ENCODE measurements at regions not wholly inside any gene's neighbourhood (a gene's known extent, or its start where the extent isn't known, plus 50 kb on each side); places are given as distances from the start of the nearest gene placed in this dataset.

GRCh38 chr15:36481156-36481555 lies 98.3 kb upstream of the CDIN1 start:
- H3K18ac ChIP-seq (ENCODE audit: insufficient read length, low read depth, low read length), result no peak overlapping the region
- H3K27ac Mint-ChIP-seq, result no peak overlapping the region; a peak in 1 of 7 replicates
- no peaks in the 10 kb centered on the region for H3K79me1 ChIP-seq (ENCODE audit: insufficient read depth, low read depth, low read length, poor library complexity, severe bottlenecking)
- no peak overlapping the region for H2BK15ac ChIP-seq (ENCODE audit: low read depth, low read length)
- no peak overlapping the region for H3T11ph ChIP-seq (ENCODE audit: low read length)
- DNase-seq, result no peak
- no peak overlapping the region for H3K4me3 Mint-ChIP-seq
- no peak overlapping the region for H2BK5ac ChIP-seq (ENCODE audit: insufficient read length, low read length)
- no peak overlapping the region for H3K9ac ChIP-seq (ENCODE audit: extremely low read depth, insufficient read length, low read length)
- no peak for TF ChIP-seq CTCF (conservative IDR thresholded peaks at IDR 0.05)
- H4K5ac ChIP-seq (ENCODE audit: insufficient read length, low read depth, low read length), result no peak overlapping the region
- H2AK5ac ChIP-seq (ENCODE audit: insufficient read length, low read length), result no peak overlapping the region
- no peaks in the 10 kb centered on the region for H3K23me2 ChIP-seq (ENCODE audit: insufficient read length, low read depth, low read length, poor library complexity, severe bottlenecking)
- H2BK120ac ChIP-seq (ENCODE audit: low read depth, low read length, poor library complexity, severe bottlenecking), result no peak overlapping the region
- no peaks in the 10 kb centered on the region for H3K79me2 ChIP-seq (ENCODE audit: insufficient read depth, low read length)
- no peak overlapping the region for H2BK12ac ChIP-seq (ENCODE audit: insufficient read length, low read depth, low read length)
- no peaks in the 10 kb centered on the region for H3K27me3 ChIP-seq (ENCODE audit: insufficient read depth, low read length)
- H3K23ac ChIP-seq (ENCODE audit: insufficient read length, low read depth, low read length), result no peak overlapping the region
- H4K8ac ChIP-seq (replicated peaks; ENCODE audit: insufficient read length, low read depth, low read length), result no peak overlapping the region
- H2BK20ac ChIP-seq (ENCODE audit: low read depth, low read length, poor library complexity, severe bottlenecking), result no peak overlapping the region
- no peaks in the 10 kb centered on the region; a peak in 1 of 5 replicates for H3K9me3 Mint-ChIP-seq
- no peaks in the 10 kb centered on the region for H3K27me3 Mint-ChIP-seq (ENCODE audit: low read depth)
- no CpG with 5 or more reads among the region's 1 CpG for WGBS (ENCODE audit: extremely low coverage, insufficient read length, low lambda C conversion rate)
- H4K20me1 ChIP-seq (ENCODE audit: control insufficient read depth, insufficient read depth, insufficient read length), result no peaks in the 10 kb centered on the region
- H3K36me3 Mint-ChIP-seq (ENCODE audit: insufficient read depth in 1 of 3, low read depth in 3 of 3), result no peaks in the 10 kb centered on the region; a peak in 1 of 7 replicates
- no peak overlapping the region for H3K4ac ChIP-seq (ENCODE audit: low read depth, low read length)
- no peak overlapping the region for H3K27ac ChIP-seq (ENCODE audit: insufficient read length, low read depth, low read length)
- no peaks in the 10 kb centered on the region for H3K9me3 ChIP-seq (ENCODE audit: control insufficient read depth, low read depth, low read length)
- H4K91ac ChIP-seq (ENCODE audit: insufficient read length, low read depth, low read length), result no peak overlapping the region
- H3K56ac ChIP-seq (ENCODE audit: insufficient read length, low read depth, low read length), result no peak overlapping the region
- no peak overlapping the region for H3K4me2 ChIP-seq (ENCODE audit: insufficient read depth, insufficient read length, low read length)
- H3K4me1 Mint-ChIP-seq, result peaks cover 9 to 14% of the 10 kb centered on the region in 2 experiments
- H2AFZ ChIP-seq (ENCODE audit: low read length), result no peak overlapping the region
- H3K4me1 ChIP-seq (ENCODE audit: insufficient read depth, low read length), result no peaks in the 10 kb centered on the region
- H3K14ac ChIP-seq (ENCODE audit: insufficient read depth, low read length), result no peak overlapping the region

All from H9 (cell line).